GM23338 (cell line): ENCODE measurements at regions not wholly inside any gene's neighbourhood (a gene's known extent, or its start where the extent isn't known, plus 50 kb on each side); places are given as distances from the start of the nearest gene placed in this dataset.

Experiments
- ATAC-seq: fragments of 200-7000 bp; cut with Tn5 transposase; 3 replicates; pipeline ENCODE4 v1.9.1; 2020
- DNase-seq: peaks from one replicate; pipeline ENCODE4 v3.0.0-alpha.2; 2015; ENCODE audit warnings: low spot score
- H2AFZ ChIP-seq: fragments of 200-600 bp; sonication (generic); 2 replicates; pipeline ENCODE4 v1.8.0; 2016; ENCODE audit warnings: antibody characterized with exemption, mild to moderate bottlenecking, moderate library complexity
- H3F3A ChIP-seq: fragments of 200-600 bp; sonication (generic); replicated peaks from 2 replicates; pipeline ENCODE4 v1.8.0; 2017; ENCODE audit warnings: antibody characterized with exemption, mixed run types, low read depth
- H3K27ac ChIP-seq: fragments of 200-600 bp; sonication (generic); 2 replicates; pipeline ENCODE4 v1.6.1; 2016; ENCODE audit warnings: low read depth
- H3K27me3 ChIP-seq: fragments of 200-600 bp; sonication (generic); 2 replicates; pipeline ENCODE4 v1.8.0; 2016; ENCODE audit warnings: mild to moderate bottlenecking, mixed run types, moderate library complexity; ENCODE audit not compliant: insufficient read depth
- H3K36me3 ChIP-seq: fragments of 200-600 bp; sonication (generic); 2 replicates; pipeline ENCODE4 v1.8.0; 2016; ENCODE audit warnings: mild to moderate bottlenecking; ENCODE audit not compliant: insufficient read depth
- H3K4me1 ChIP-seq: fragments of 200-600 bp; sonication (generic); 2 replicates; pipeline ENCODE4 v1.8.0; 2016; ENCODE audit warnings: mild to moderate bottlenecking, moderate library complexity; ENCODE audit not compliant: insufficient read depth
- H3K4me2 ChIP-seq: fragments of 200-600 bp; sonication (generic); 2 replicates; pipeline ENCODE4 v1.7.1; 2017; ENCODE audit warnings: mixed run types
- H3K4me3 ChIP-seq: fragments of 200-600 bp; sonication (generic); 2 replicates; pipeline ENCODE4 v1.6.1; 2016; ENCODE audit warnings: mixed run types
- H3K79me2 ChIP-seq: fragments of 200-600 bp; sonication (generic); replicated peaks from 2 replicates; pipeline ENCODE4 v1.8.0; 2017; ENCODE audit warnings: mild to moderate bottlenecking; ENCODE audit not compliant: insufficient read depth
- H3K9me2 ChIP-seq: fragments of 200-600 bp; sonication (generic); 2 replicates; pipeline ENCODE4 v1.8.0; 2017; ENCODE audit not compliant: insufficient read depth
- H4K20me1 ChIP-seq: fragments of 200-600 bp; sonication (generic); replicated peaks from 2 replicates; pipeline ENCODE4 v1.8.0; 2017; ENCODE audit warnings: mild to moderate bottlenecking; ENCODE audit not compliant: insufficient read depth
- H3K27ac Mint-ChIP-seq: 2 replicates; pipeline ENCODE4 v1.8.0; 2020; ENCODE audit warnings: inconsistent platforms, mild to moderate bottlenecking, moderate library complexity, mixed read lengths
- H3K27me3 Mint-ChIP-seq: 3 replicates; pipeline ENCODE4 v1.8.0; 2022; ENCODE audit warnings: low read depth, mild to moderate bottlenecking, moderate library complexity, mixed read lengths, inconsistent platforms; ENCODE audit not compliant: insufficient read depth, poor library complexity
- H3K36me3 Mint-ChIP-seq: 3 replicates; pipeline ENCODE4 v1.8.0; 2021; ENCODE audit warnings: low read depth, mild to moderate bottlenecking, inconsistent platforms, moderate library complexity, mixed read lengths
- H3K4me1 Mint-ChIP-seq: 3 replicates; pipeline ENCODE4 v1.8.0; 2020; ENCODE audit warnings: mild to moderate bottlenecking, inconsistent platforms, mixed read lengths
- H3K4me3 Mint-ChIP-seq: 3 replicates; pipeline ENCODE4 v1.8.0; 2021; ENCODE audit warnings: moderate library complexity, mild to moderate bottlenecking, inconsistent platforms, mixed read lengths
- H3K9me3 Mint-ChIP-seq: 3 replicates; pipeline ENCODE4 v1.8.0; 2020; ENCODE audit warnings: moderate library complexity, mild to moderate bottlenecking, inconsistent platforms, mixed read lengths
- CREB1 ChIP-seq: fragments of 250-450 bp; sonication (Bioruptor Pico); IDR thresholded peaks from 2 replicates; pipeline ENCODE4 v1.5.0; 2020; ENCODE audit warnings: low read depth, mild to moderate bottlenecking, moderate library complexity
- CTCF ChIP-seq, 2 experiments: fragments of 200-600 bp in 1 of 2; sonication (generic) in 1 of 2; conservative IDR thresholded peaks; 2 replicates each; pipeline versions ENCODE4 v1.5.1 to v1.6.1; 2016 to 2017; ENCODE audit warnings: antibody characterized with exemption in 2 of 2, low read depth in 2 of 2, mild to moderate bottlenecking in 2 of 2, moderate library complexity in 1 of 2
- ETS1 ChIP-seq: IDR thresholded peaks from 2 replicates; pipeline ENCODE4 v1.6.1; 2016; ENCODE audit warnings: antibody characterized with exemption
- EZH2 ChIP-seq: fragments of 200-600 bp; sonication (generic); IDR thresholded peaks from one replicate; pipeline ENCODE4 v1.8.0; 2017; ENCODE audit warnings: antibody characterized with exemption, mild to moderate bottlenecking, low read depth; ENCODE audit not compliant: unreplicated experiment
- EZH2phosphoT487 ChIP-seq: fragments of 200-600 bp; sonication (generic); IDR thresholded peaks from one replicate; pipeline ENCODE4 v1.8.1; 2018; ENCODE audit warnings: antibody characterized with exemption; ENCODE audit not compliant: unreplicated experiment
- JUNB ChIP-seq: IDR thresholded peaks from one replicate; pipeline ENCODE4 v1.6.1; 2016; ENCODE audit warnings: antibody characterized with exemption; ENCODE audit not compliant: unreplicated experiment
- NANOG ChIP-seq: IDR thresholded peaks from 2 replicates; pipeline ENCODE4 v1.6.1; 2016; ENCODE audit warnings: antibody characterized with exemption, borderline replicate concordance
- POLR2AphosphoS5 ChIP-seq: IDR thresholded peaks from 2 replicates; pipeline ENCODE4 v1.6.1; 2016; ENCODE audit warnings: antibody characterized with exemption, low read depth
- REST ChIP-seq: IDR thresholded peaks from one replicate; pipeline ENCODE4 v1.6.1; 2018; ENCODE audit warnings: antibody characterized with exemption; ENCODE audit not compliant: unreplicated experiment
- STAT1 ChIP-seq: IDR thresholded peaks from one replicate; pipeline ENCODE4 v1.6.1; 2016; ENCODE audit warnings: antibody characterized with exemption; ENCODE audit not compliant: unreplicated experiment
- ZNF114 ChIP-seq: fragments of 250-450 bp; sonication (Bioruptor Pico); IDR thresholded peaks from 2 replicates; pipeline ENCODE4 v1.5.0; 2020; ENCODE audit warnings: mild to moderate bottlenecking, moderate library complexity
- ZNF331 ChIP-seq: fragments of 250-450 bp; sonication (Bioruptor Pico); IDR thresholded peaks from 2 replicates; pipeline ENCODE4 v1.5.0; 2020; ENCODE audit warnings: low read depth, mild to moderate bottlenecking, moderate library complexity
- ZNF462 ChIP-seq: fragments of 250-450 bp; sonication (Bioruptor Pico); IDR thresholded peaks from 2 replicates; pipeline ENCODE4 v1.5.0; 2020; ENCODE audit warnings: mild to moderate bottlenecking, moderate library complexity

GRCh38 chr12:76226397-76226796, 121.8 kb downstream of the BBS10 start:
- no peaks in the 10 kb centered on the region for H3K4me1 Mint-ChIP-seq
- no peaks in the 10 kb centered on the region for H3K36me3 Mint-ChIP-seq
- H3K27ac ChIP-seq: no peak overlapping the region
- H3K4me3 Mint-ChIP-seq: no peak overlapping the region
- TF ChIP-seq STAT1 (no peak), ZNF331 (no peak), EZH2 (no peak), CREB1 (CRISPR knock-in tag) (no peak), CTCF (conservative IDR thresholded peaks at IDR 0.05; ENCODE audit: low read depth in 2 of 2) (no peak), ETS1 (no peak), JUNB (no peak), REST (no peak), POLR2AphosphoS5 (no peak), ZNF114 (no peak), EZH2phosphoT487 (no peak), ZNF462 (CRISPR knock-in tag) (no peak), NANOG (no peak)
- no peak overlapping the region for H3K4me3 ChIP-seq
- no peaks in the 10 kb centered on the region for H3K36me3 ChIP-seq
- H3K79me2 ChIP-seq: no peaks in the 10 kb centered on the region
- H3F3A ChIP-seq: no peaks in the 10 kb centered on the region
- H3K9me3 Mint-ChIP-seq: no peaks in the 10 kb centered on the region
- H3K27me3 Mint-ChIP-seq: no peaks in the 10 kb centered on the region
- no peak overlapping the region for H3K4me2 ChIP-seq
- no peaks in the 10 kb centered on the region for H3K9me2 ChIP-seq
- DNase-seq (no peak), ATAC-seq (no peak)
- H3K27ac Mint-ChIP-seq: no peak overlapping the region
- no peaks in the 10 kb centered on the region for H3K4me1 ChIP-seq
- H3K27me3 ChIP-seq: no peaks in the 10 kb centered on the region
- H2AFZ ChIP-seq: no peak overlapping the region
- H4K20me1 ChIP-seq: no peaks in the 10 kb centered on the region
